ENCODE measurements at regions not wholly inside any gene's neighbourhood (a gene's known extent, or its start where the extent isn't known, plus 50 kb on each side); places are given as distances from the start of the nearest gene placed in this dataset.

- POLR2A ChIA-PET, result no interaction called here
Observed at GRCh38 chr21:30986965-30987364, 51.3 kb downstream of the KRTAP19-8 start.

GRCh38 chr21:30984889-30985288, 53.4 kb downstream of the KRTAP19-8 start:
- no TSS peak for BruUV-seq (replicated peaks)

More at GRCh38 chr21:30986965-30987364, 51.3 kb downstream of the KRTAP19-8 start:
- Histone ChIP-seq H3K27ac (ENCODE audit: low read length) (no peak overlapping the region), H3K9me3 (ENCODE audit: control insufficient read depth, insufficient read depth, low read depth, low read length) (no peaks in the 10 kb centered on the region), H3K27me3 (ENCODE audit: control insufficient read depth, insufficient read depth, low read length) (no peaks in the 10 kb centered on the region), H3K4me3 (ENCODE audit: low read depth in 2 of 2, low read length in 2 of 2) (no peak overlapping the region), H3K36me3 (ENCODE audit: control insufficient read depth, insufficient read depth, low read length) (no peaks in the 10 kb centered on the region), H3K4me1 (ENCODE audit: control insufficient read depth, insufficient read depth, low read length) (no peaks in the 10 kb centered on the region)
- intact Hi-C loops (cut with micrococcal nuclease; ENCODE audit: unreplicated experiment), result no loop called here
- no peak for DNase-seq (ENCODE audit: low read depth, low spot score)
- no TSS peak for BruUV-seq (replicated peaks)
- in situ Hi-C loops (cut with HindIII; ENCODE audit: low pct_unique_long_range_greater_than_20kb, low sequenced_read_pairs), result no loop called here
- no peak for ATAC-seq
- TF ChIP-seq POLR2AphosphoS5 (IDR thresholded peaks at IDR 0.05; ENCODE audit: low read depth, low read length) (no peak), TCF7L2 (IDR thresholded peaks at IDR 0.05; ENCODE audit: low read depth, low read length) (no peak), CTCF (IDR thresholded peaks at IDR 0.05) (no peak), SIN3A (IDR thresholded peaks at IDR 0.05; ENCODE audit: borderline replicate concordance, insufficient read depth, low read depth, low read length) (no peak), REST (IDR thresholded peaks at IDR 0.05; ENCODE audit: insufficient read depth in 1 of 2, low read depth in 2 of 2, low read length in 1 of 2) (no peak)
- CTCF ChIA-PET, result no interaction called here

More at GRCh38 chr21:30984889-30985288, 53.4 kb downstream of the KRTAP19-8 start:
- no peak for ATAC-seq
- CTCF ChIA-PET, result no interaction called here
- no peak for DNase-seq (ENCODE audit: low read depth, low spot score)
- intact Hi-C loops (cut with micrococcal nuclease; ENCODE audit: unreplicated experiment) (no loop called here), in situ Hi-C loops (cut with HindIII; ENCODE audit: low pct_unique_long_range_greater_than_20kb, low sequenced_read_pairs) (no loop called here)
- TF ChIP-seq POLR2AphosphoS5 (IDR thresholded peaks at IDR 0.05; ENCODE audit: low read depth, low read length), result no peak
- no peak for TF ChIP-seq SIN3A (IDR thresholded peaks at IDR 0.05; ENCODE audit: borderline replicate concordance, insufficient read depth, low read depth, low read length)
- TF ChIP-seq TCF7L2 (IDR thresholded peaks at IDR 0.05; ENCODE audit: low read depth, low read length), result no peak
- TF ChIP-seq CTCF (IDR thresholded peaks at IDR 0.05), result no peak
- H3K9me3 ChIP-seq (ENCODE audit: control insufficient read depth, insufficient read depth, low read depth, low read length), result no peaks in the 10 kb centered on the region
- no peak overlapping the region for H3K4me3 ChIP-seq (ENCODE audit: low read depth in 2 of 2, low read length in 2 of 2)
- POLR2A ChIA-PET, result no interaction called here
- H3K27ac ChIP-seq (ENCODE audit: low read length), result no peak overlapping the region
- no peaks in the 10 kb centered on the region for H3K27me3 ChIP-seq (ENCODE audit: control insufficient read depth, insufficient read depth, low read length)
- no peaks in the 10 kb centered on the region for H3K4me1 ChIP-seq (ENCODE audit: control insufficient read depth, insufficient read depth, low read length)
- H3K36me3 ChIP-seq (ENCODE audit: control insufficient read depth, insufficient read depth, low read length), result no peaks in the 10 kb centered on the region

Measured in Panc1 (cell line).